Activated naive CD8-positive, alpha-beta T cell treated with anti-CD3 and anti-CD28 coated beads, Interleukin-2, amount 10 ng/mL, durations not matched to agents 7 days and 5 days (primary cell): ENCODE measurements at regions not wholly inside any gene's neighbourhood (a gene's known extent, or its start where the extent isn't known, plus 50 kb on each side); places are given as distances from the start of the nearest gene placed in this dataset.

ENCODE experiments used
- ATAC-seq: fragments of 150-1000 bp; cut with Tn5 transposase; one replicate; pipeline ENCODE4 v1.10.0; 2021; ENCODE audit warnings: low read depth, moderate library complexity
- POLR2A ChIA-PET: fragments of 350-600 bp; sonication (Branson Sonifier 250); formaldehyde crosslinking; loops from one replicate; lab custom pipeline; 2021; ENCODE audit warnings: antibody characterized with exemption; lab: Charles Lee
- DNase-seq: peaks from one replicate; pipeline ENCODE4 v3.0.0; 2021
- H3K27ac Mint-ChIP-seq: one replicate; pipeline ENCODE4 v1.8.0; 2022; ENCODE audit warnings: mild to moderate bottlenecking, mixed read lengths
- H3K27me3 Mint-ChIP-seq: one replicate; pipeline ENCODE4 v1.8.0; 2022; ENCODE audit warnings: mild to moderate bottlenecking, moderate library complexity, mixed read lengths
- H3K36me3 Mint-ChIP-seq: one replicate; pipeline ENCODE4 v1.8.0; 2021; ENCODE audit warnings: mild to moderate bottlenecking, mixed read lengths
- H3K4me1 Mint-ChIP-seq: one replicate; pipeline ENCODE4 v1.8.0; 2021; ENCODE audit warnings: mixed read lengths
- H3K4me3 Mint-ChIP-seq: one replicate; pipeline ENCODE4 v1.8.0; 2022; ENCODE audit warnings: mild to moderate bottlenecking, moderate library complexity, mixed read lengths
- H3K9me3 Mint-ChIP-seq: one replicate; pipeline ENCODE4 v1.8.0; 2021; ENCODE audit warnings: mixed read lengths

DNA sequence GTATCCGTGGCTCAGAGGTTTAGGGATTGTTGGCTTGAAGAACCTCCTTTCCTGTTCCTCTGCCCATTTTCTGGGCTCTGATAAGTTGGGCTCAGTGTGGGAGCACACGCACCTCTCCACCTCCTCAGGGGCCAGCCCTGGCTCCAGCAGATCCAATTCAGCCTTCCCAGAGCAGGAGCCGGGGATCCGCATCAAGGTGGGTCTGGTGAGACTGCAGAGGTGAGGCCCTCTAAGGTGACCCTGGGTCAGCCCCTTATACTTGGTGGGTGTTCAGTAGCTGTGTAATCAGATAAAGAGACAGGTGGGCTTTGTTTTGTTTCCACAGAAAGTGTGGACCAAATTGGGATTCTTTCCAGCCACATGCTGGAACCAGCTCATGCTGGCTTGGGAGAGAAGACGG is 1466.0 kb downstream of the TBC1D22A start:
- H3K4me3 Mint-ChIP-seq = no peak overlapping the region
- no peak for DNase-seq
- H3K4me1 Mint-ChIP-seq = no peaks in the 10 kb centered on the region
- POLR2A ChIA-PET = no interaction called here
- no peaks in the 10 kb centered on the region for H3K36me3 Mint-ChIP-seq
- H3K9me3 Mint-ChIP-seq = peaks cover 10% of the 10 kb centered on the region
- H3K27me3 Mint-ChIP-seq = no peaks in the 10 kb centered on the region
- no peak overlapping the region for H3K27ac Mint-ChIP-seq
- no peak for ATAC-seq

DNA sequence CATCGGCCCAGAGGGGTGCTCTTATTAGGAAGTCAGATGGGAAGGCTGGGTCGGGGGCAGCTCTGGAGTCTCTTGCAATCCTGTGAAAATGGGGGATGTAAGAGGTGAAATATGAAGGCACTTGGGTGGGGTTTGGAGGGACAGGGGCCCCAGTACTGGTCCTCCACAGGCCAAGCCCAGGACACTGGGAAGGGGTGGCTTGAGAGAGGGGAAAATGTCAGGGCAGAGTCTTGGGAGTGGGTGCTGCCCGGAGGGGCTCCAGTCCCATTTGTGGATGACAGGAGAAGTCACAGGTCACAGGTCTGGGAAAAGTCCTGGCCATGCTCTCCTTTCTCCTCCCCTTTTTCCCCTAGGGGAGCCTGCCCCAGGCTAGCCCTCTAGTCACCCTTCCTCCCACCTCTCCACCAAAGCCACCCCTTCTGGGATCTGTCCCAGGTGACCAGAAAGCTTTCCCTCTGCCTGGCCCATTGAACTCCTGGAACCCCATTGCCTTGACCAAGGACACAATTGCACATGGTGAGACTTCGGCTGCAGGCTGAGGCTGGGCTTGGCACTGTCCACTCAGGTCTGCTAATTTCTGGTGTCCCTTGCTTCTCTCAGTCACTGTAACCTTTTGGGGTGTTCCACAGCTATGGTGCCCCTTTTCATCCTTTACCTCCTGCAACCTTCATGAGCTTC is 1465.0 kb downstream of the TBC1D22A start:
- Mint-ChIP-seq H3K36me3 (no peaks in the 10 kb centered on the region), H3K27ac (no peak overlapping the region), H3K4me3 (no peak overlapping the region), H3K27me3 (no peaks in the 10 kb centered on the region), H3K4me1 (no peaks in the 10 kb centered on the region), H3K9me3 (peaks cover 7% of the 10 kb centered on the region)
- no peak for DNase-seq
- ATAC-seq = no peak
- POLR2A ChIA-PET = no interaction called here

DNA sequence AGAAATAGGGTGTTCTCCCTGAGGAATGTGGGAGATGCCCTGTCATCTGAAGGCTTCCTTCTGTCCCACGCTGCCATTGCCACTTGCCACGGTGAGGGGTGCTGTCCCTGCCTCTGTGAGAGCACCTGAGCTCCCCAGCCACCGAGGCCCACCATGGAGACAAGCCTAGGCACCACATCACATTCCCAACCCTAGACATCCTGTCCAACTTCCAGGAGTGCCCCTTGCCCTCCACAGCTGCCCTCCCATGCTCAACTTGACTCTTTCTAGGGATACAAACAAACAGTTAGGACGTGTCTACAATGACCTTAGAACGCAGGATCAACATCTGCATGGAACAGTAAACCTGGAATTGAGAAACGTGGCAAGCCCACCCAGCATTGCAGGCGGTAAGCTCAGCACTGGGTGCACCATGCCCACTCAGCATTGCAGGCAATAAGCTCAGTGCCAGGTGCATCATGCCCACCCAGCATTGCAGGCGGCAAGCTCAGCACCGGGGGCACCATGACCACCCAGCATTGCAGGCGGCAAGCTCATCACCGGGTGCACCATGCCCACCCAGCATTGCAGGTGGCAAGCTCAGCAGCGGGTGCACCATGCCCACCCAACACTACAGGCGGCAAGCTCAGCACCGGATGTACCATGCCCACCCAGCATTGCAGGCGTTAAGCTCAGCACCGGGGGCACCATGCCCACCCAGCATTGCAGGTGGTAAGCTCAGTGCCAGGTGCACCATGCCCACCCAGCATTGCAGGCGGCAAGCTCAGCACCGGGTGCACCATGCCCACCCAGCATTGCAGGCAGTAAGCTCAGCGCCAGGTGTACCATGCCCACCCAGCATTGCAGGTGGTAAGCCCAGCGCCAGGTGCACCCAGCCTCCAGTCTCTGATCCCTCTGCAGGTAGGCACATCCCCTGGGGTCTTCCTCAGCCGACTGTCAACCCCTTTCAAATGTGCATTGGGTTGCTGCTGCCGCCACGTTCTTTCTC is 1463.9 kb downstream of the TBC1D22A start:
- Mint-ChIP-seq H3K27me3 (no peaks in the 10 kb centered on the region), H3K27ac (no peak overlapping the region), H3K4me1 (no peaks in the 10 kb centered on the region), H3K36me3 (no peaks in the 10 kb centered on the region), H3K9me3 (no peaks in the 10 kb centered on the region), H3K4me3 (no peak overlapping the region)
- DNase-seq (no peak), ATAC-seq (no peak)
- POLR2A ChIA-PET = no interaction called here

DNA sequence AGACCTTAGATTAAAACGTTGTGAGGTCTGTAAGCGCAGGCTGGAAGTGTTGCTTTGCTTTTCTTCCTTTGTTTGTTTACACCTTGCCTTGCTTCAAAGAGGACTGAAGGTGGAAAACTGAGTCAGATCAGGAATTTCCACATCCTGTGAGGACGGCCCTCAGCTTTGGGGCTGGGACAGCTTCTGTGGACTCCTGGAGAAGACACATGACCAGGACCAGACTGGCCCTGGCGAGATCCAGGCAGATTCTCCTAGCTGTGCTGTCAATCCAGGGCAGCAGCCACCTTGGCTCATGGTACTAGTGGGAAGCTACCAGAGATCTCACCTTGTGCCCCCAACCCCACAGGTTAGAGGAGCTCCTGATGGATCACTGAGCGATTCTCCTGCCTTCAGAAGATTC is 1461.9 kb downstream of the TBC1D22A start:
- no peaks in the 10 kb centered on the region for H3K36me3 Mint-ChIP-seq
- no peak for ATAC-seq
- H3K9me3 Mint-ChIP-seq = no peaks in the 10 kb centered on the region
- H3K4me1 Mint-ChIP-seq = no peaks in the 10 kb centered on the region
- POLR2A ChIA-PET = no interaction called here
- no peaks in the 10 kb centered on the region for H3K27me3 Mint-ChIP-seq
- H3K27ac Mint-ChIP-seq = no peak overlapping the region
- no peak overlapping the region for H3K4me3 Mint-ChIP-seq
- no peak for DNase-seq

DNA sequence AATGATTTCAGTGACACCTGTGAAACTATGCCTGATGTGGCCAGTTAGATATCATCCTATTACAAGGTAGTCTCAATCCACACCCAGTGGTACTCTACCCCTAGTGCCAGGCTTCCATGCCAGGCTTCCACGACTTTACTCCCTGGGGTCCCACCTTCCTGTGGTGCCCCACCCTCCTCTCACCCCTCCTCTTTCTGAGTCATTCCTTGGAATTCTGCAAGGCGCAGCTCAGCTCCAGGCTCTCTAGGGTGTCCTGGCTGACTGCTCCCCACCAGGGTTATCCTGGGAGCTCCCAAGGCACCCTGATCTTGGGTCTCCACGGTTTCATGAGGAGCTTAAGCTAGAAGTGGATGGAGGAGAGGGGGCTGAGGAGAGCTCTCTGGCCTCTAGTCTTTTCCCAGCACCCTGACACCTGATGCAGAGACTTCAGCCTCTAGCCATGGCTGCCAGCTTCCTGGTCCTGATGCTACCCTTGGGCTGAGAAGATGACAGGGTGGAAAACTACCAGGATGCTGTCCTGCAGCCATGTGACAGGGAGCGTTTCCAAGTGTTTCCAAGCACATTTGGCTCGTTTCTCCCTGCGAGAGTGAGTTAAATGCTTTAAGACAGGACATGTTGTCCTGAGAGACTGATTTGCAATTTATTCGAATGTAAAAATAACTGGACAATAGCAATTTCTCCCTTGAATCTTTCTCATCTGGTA is 1461.2 kb downstream of the TBC1D22A start:
- no peak for DNase-seq
- POLR2A ChIA-PET = no interaction called here
- H3K27me3 Mint-ChIP-seq = no peaks in the 10 kb centered on the region
- ATAC-seq = no peak
- no peaks in the 10 kb centered on the region for H3K4me1 Mint-ChIP-seq
- H3K4me3 Mint-ChIP-seq = no peak overlapping the region
- no peaks in the 10 kb centered on the region for H3K36me3 Mint-ChIP-seq
- no peak overlapping the region for H3K27ac Mint-ChIP-seq
- no peaks in the 10 kb centered on the region for H3K9me3 Mint-ChIP-seq

DNA sequence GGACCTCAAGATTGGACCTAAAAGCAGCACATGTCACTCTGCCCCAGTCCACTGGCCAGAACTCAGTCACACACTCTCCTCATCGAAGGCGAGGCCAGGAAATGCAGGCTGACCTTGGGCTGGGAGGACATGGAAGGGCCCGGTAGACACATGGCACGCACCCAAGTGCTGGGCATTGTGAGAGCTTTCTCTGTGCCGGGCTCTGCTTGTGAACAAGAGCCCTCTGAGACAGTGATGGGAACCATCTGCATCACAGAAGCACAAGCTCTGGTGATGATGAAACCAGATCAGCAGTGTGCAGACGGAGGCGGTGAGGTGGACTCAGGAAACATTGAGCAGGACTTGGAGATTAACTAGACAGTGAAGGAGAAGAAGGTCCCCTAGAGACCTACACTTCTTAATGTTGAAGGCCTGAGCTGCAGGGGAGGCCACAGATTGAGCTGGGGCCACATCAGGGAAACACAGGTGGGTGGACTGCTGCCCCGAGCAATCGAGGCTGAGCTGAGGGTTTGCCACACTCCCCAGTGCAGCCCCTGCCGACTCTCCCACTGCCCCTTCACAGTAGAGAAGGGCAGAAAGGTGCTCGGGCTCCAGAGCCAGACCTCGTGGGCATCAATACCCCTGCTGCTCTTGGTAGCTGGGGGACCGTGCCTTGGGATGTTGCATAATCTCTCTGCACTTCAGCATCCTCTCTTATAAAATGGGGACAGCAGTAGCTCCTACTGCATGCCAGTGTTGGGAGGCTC is 1460.5 kb downstream of the TBC1D22A start:
- no peak overlapping the region for H3K27ac Mint-ChIP-seq
- H3K9me3 Mint-ChIP-seq = no peaks in the 10 kb centered on the region
- H3K4me1 Mint-ChIP-seq = no peaks in the 10 kb centered on the region
- POLR2A ChIA-PET = no interaction called here
- ATAC-seq = no peak
- DNase-seq = no peak
- no peaks in the 10 kb centered on the region for H3K36me3 Mint-ChIP-seq
- no peak overlapping the region for H3K4me3 Mint-ChIP-seq
- H3K27me3 Mint-ChIP-seq = no peaks in the 10 kb centered on the region

DNA sequence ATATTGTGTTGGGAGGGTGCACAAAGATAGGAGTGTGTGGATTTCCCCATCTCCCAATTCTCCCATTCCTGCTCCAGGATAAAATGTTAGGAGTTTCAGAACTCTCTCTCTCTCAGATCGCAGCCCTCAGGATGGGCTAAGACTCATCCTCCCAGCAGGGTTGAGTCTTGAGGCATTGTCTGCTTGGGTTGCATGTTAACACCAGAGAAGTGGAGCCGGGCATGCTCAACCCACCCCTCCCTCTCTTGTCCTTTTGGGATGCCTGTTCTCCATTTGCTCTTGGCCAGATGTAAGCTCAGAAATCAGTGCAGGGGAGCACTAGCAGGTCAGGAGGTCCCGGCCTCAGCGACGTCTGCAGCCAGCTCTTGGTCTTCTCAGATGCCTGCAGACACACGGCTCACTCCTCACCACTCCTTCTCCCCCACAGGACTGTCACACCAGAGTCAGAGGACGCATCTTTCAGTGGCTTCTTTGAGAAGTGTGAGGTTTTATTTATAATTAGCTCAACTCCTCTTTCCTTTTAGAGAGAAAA is 1456.5 kb downstream of the TBC1D22A start:
- no peaks in the 10 kb centered on the region for H3K4me1 Mint-ChIP-seq
- no peaks in the 10 kb centered on the region for H3K27me3 Mint-ChIP-seq
- no peak overlapping the region for H3K27ac Mint-ChIP-seq
- ATAC-seq (no peak), DNase-seq (no peak)
- no peaks in the 10 kb centered on the region for H3K9me3 Mint-ChIP-seq
- POLR2A ChIA-PET = no interaction called here
- no peak overlapping the region for H3K4me3 Mint-ChIP-seq
- no peaks in the 10 kb centered on the region for H3K36me3 Mint-ChIP-seq

DNA sequence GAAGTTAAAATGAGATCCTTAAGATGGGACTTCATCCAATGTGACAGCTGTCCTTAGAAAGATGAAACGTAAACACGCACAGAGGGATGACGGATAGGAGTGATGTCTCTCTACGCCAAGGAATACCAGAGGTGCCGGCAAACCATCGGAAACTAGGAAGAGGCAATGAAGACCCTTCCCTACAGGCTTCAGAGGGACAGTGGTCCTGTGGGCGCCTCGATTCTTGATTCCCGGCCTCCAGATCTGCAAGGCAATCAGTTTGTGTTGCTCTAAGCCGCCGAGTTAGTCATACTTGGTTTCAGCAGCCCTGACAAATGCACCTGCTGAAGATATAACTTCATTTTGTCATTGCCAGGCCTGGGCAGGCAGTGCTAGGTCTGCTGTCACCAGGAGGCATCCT is 1455.1 kb downstream of the TBC1D22A start:
- H3K4me1 Mint-ChIP-seq = no peaks in the 10 kb centered on the region
- DNase-seq (no peak), ATAC-seq (no peak)
- no peak overlapping the region for H3K27ac Mint-ChIP-seq
- H3K27me3 Mint-ChIP-seq = no peaks in the 10 kb centered on the region
- no peaks in the 10 kb centered on the region for H3K9me3 Mint-ChIP-seq
- no peaks in the 10 kb centered on the region for H3K36me3 Mint-ChIP-seq
- no peak overlapping the region for H3K4me3 Mint-ChIP-seq
- POLR2A ChIA-PET = no interaction called here

DNA sequence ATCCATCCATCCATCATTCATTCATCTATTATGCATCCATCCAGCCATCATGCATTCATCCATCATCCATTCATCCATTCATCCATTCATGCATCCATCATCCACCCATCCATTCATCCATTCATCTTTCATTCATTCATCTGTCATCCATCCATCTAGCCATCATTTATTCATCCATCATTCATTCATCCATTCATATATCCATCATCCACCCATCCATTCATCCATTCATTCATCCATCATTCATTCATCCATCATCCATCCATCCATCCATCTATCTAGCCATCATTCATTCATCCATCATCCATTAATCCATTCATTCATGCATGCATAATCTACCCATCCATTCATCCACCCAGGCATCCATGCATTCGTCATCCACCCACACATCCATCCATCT is 1450.3 kb downstream of the TBC1D22A start:
- H3K27ac Mint-ChIP-seq = no peak overlapping the region
- H3K9me3 Mint-ChIP-seq = no peaks in the 10 kb centered on the region
- H3K4me1 Mint-ChIP-seq = no peaks in the 10 kb centered on the region
- no peak overlapping the region for H3K4me3 Mint-ChIP-seq
- DNase-seq (no peak), ATAC-seq (no peak)
- H3K27me3 Mint-ChIP-seq = no peaks in the 10 kb centered on the region
- no peaks in the 10 kb centered on the region for H3K36me3 Mint-ChIP-seq
- POLR2A ChIA-PET = no interaction called here

DNA sequence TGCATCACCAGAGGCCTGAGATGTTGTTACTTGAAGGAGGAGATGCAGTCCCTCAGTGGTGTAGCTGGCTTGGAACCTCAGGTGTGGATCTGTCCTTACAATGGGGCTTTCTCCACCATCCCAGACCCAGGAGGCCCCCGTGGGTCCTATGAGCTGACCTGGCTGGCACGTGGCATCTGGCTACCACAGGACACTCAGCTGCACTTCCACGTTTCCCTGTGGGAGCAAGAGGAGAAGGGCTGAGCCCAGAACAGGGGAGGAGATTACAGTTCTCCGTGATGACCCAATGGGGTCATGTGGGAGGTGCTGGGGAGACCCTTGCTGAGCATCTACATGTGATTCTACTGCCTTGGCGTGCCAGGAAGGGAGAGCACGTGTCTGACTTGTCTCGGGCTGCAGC is 1448.4 kb downstream of the TBC1D22A start:
- ATAC-seq = no peak
- Mint-ChIP-seq H3K9me3 (no peaks in the 10 kb centered on the region), H3K36me3 (no peaks in the 10 kb centered on the region), H3K27ac (no peak overlapping the region), H3K4me3 (no peak overlapping the region), H3K4me1 (no peaks in the 10 kb centered on the region), H3K27me3 (no peaks in the 10 kb centered on the region)
- POLR2A ChIA-PET = no interaction called here
- no peak for DNase-seq

DNA sequence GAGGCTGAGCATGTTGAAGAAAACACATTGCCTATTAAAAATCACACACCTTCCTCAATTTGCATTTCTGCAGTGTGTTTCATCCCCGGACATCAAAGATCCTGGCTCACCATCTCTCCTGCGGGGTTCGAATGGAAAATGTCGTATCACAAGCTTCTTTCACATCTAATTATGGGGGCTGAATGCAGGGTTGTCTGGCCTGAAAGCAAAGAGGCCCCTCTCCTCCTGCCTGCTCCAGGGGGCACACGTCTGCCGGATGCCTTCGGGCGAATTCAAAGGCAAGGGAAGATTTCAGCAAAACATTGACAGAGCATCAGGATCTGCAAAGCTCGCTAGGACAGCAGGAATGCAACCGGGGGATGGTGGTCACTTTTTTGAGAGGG is 1447.7 kb downstream of the TBC1D22A start:
- no peak for ATAC-seq
- no peaks in the 10 kb centered on the region for H3K9me3 Mint-ChIP-seq

DNA sequence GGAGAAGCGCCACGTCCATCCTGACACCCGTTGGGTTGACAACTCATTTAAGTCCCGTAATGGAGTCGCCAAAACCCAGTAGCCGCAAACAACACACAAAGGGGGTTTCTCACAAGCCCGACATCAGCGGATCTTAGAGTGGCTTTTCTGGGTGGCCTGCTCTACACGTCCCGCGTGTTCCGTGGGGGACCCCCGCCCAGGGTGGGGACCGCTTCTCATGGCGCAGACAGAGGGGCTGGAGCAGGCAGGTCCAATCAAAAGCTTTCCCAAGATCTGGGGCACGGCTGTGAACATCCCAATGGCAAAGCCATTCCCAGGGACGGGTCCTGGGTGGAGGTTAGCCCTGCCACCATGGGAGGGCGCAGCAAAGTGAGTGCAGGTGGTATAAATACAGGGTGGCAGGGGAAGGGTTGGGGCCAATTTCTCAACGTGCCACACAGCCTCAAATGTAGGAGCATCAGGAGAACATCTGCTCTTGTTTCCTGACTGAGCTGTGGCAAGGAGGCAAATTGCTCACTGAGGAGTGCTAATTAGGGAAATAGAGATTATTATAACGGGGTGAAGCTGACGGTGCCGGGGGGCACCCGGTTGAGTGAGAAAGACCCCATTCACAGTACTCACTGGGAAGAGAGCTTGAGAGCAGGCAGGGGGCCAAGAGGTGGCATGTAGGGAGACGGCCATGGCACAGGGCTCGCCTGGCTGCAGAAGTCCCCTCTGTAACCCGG is 1447.2 kb downstream of the TBC1D22A start:
- Mint-ChIP-seq H3K27ac (no peak overlapping the region), H3K36me3 (no peaks in the 10 kb centered on the region), H3K4me3 (no peak overlapping the region), H3K9me3 (no peaks in the 10 kb centered on the region), H3K4me1 (no peaks in the 10 kb centered on the region), H3K27me3 (no peaks in the 10 kb centered on the region)
- DNase-seq = no peak
- no peak for ATAC-seq
- POLR2A ChIA-PET = no interaction called here

More for the DNA sequence above, 1447.7 kb downstream of the TBC1D22A start:
- no peak for DNase-seq
- Mint-ChIP-seq H3K27me3 (no peaks in the 10 kb centered on the region), H3K27ac (no peak overlapping the region), H3K36me3 (no peaks in the 10 kb centered on the region), H3K4me1 (no peaks in the 10 kb centered on the region), H3K4me3 (no peak overlapping the region)
- POLR2A ChIA-PET = no interaction called here
